ES-I3 (cell line): ENCODE measurements at regions not wholly inside any gene's neighbourhood (a gene's known extent, or its start where the extent isn't known, plus 50 kb on each side); places are given as distances from the start of the nearest gene placed in this dataset.

ENCODE experiments used
- H3K36me3 ChIP-seq: 2 replicates; pipeline ENCODE4 v1.6.1; 2013; ENCODE audit warnings: mild to moderate bottlenecking, low read length, control low read depth, moderate library complexity; ENCODE audit not compliant: insufficient read depth
- H3K4me1 ChIP-seq: 2 replicates; pipeline ENCODE4 v1.6.1; 2013; ENCODE audit warnings: mild to moderate bottlenecking, control low read depth, low read length; ENCODE audit not compliant: insufficient read depth
- H3K9ac ChIP-seq: 2 replicates; pipeline ENCODE4 v1.6.1; 2013; ENCODE audit warnings: low read depth, mild to moderate bottlenecking, low read length, moderate library complexity
- H3K9me3 ChIP-seq: 2 replicates; pipeline ENCODE4 v1.6.1; 2013; ENCODE audit warnings: mild to moderate bottlenecking, low read length, moderate library complexity; ENCODE audit not compliant: control insufficient read depth, insufficient read depth

DNA sequence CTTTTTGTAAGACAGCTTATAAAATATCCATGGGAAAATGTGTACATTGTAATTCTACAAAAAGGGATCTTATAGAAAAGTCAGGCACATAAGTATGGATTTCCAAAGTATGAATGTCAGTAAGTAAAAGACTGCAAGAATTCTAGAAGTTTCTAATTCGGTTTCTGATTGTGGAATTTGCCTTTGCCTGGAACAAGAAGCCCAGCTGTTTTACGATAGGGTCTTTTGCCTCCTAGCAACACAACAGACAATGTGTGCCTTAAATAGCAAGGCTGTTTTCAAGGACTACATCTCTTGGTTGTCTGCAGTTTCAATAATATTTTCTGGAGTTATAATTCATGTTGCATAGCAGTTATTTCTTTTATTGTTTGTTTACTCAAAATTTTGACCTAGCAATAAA, 312.9 kb downstream of the MTX2 start:
- Histone ChIP-seq H3K4me1 (peaks cover 12% of the 10 kb centered on the region; the same call in 1 of the 2 replicates), H3K36me3 (no peaks in the 10 kb centered on the region), H3K9me3 (no peaks in the 10 kb centered on the region; the same call in 1 of the 2 replicates), H3K9ac (no peak overlapping the region)

- H3K4me1 ChIP-seq = peaks cover 12% of the 10 kb centered on the region; the same call in 1 of the 2 replicates
- no peak overlapping the region for H3K9ac ChIP-seq
- no peaks in the 10 kb centered on the region for H3K36me3 ChIP-seq
- no peaks in the 10 kb centered on the region; the same call in 1 of the 2 replicates for H3K9me3 ChIP-seq
Observed at GRCh38 chr2:176582990-176583481, 313.8 kb downstream of the MTX2 start.

- peaks cover 12% of the 10 kb centered on the region; the same call in 1 of the 2 replicates for H3K4me1 ChIP-seq
- no peaks in the 10 kb centered on the region; the same call in 1 of the 2 replicates for H3K9me3 ChIP-seq
- H3K36me3 ChIP-seq = no peaks in the 10 kb centered on the region
- H3K9ac ChIP-seq = no peak overlapping the region
Observed at GRCh38 chr2:176583607-176584006, 314.4 kb downstream of the MTX2 start.

DNA sequence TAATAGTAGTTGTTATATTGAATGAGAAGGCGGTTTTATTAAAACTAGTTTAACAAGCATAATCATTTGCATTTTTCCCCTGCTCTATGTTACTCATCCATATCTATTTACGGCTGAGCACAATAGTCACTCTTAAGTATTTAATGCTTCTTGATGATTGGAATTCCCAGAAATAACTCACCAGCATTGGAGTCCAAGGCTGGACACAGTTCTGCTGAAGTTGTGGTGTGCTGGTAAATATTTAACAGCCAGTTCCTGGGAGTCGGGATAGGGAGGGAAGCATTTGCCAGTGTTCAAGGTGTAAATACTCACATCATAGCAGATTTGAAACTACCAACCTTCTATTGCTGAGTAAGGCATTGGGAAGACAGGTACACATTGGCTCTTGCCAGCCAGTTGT, 315.1 kb downstream of the MTX2 start:
- Histone ChIP-seq H3K36me3 (no peaks in the 10 kb centered on the region), H3K4me1 (peaks cover 12% of the 10 kb centered on the region; the same call in 1 of the 2 replicates), H3K9ac (no peak overlapping the region), H3K9me3 (no peaks in the 10 kb centered on the region; the same call in 1 of the 2 replicates)

DNA sequence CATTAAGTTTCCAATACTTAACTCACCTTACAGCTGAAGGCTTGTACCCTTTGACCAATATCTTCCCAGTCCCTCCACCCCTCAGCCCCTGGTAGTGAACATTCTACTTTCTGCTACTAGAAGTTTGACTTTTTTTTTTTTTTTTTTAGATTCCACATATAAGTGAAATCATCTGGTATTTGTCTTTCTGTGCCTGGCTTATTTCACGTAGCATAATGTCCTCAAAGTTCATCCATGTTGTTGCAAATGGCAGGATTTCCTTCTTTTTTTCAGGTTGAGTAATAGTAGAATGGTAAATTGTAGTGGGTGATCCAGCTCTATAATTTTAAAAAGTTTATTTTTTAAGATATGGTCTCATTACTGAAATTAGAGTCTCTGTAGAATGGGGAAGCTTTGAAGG, 316.0 kb downstream of the MTX2 start:
- H3K9me3 ChIP-seq = no peaks in the 10 kb centered on the region; the same call in 1 of the 2 replicates
- H3K36me3 ChIP-seq = no peaks in the 10 kb centered on the region
- no peak overlapping the region for H3K9ac ChIP-seq
- H3K4me1 ChIP-seq = peaks cover 12% of the 10 kb centered on the region; the same call in 1 of the 2 replicates

DNA sequence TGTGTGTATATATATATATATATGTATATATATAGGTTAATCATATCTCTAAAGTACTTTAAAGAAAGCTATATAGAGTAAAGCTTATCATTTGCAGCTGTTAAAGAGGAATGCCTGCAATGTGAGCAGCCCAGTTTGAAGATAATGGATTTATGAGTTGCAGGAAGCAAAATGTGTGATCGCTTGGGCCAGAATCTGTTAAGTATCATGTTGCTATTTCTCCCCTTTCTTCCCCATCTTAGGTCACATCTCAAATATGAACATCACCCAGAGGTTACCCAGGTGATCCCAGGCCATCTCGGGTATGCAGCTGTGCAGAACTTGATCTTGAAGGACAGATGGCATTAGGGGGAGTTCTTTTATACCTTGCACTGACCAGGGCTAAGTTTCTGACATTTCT, 316.5 kb downstream of the MTX2 start:
- no peak overlapping the region for H3K9ac ChIP-seq
- no peaks in the 10 kb centered on the region; the same call in 1 of the 2 replicates for H3K9me3 ChIP-seq
- peaks cover 12% of the 10 kb centered on the region; the same call in 1 of the 2 replicates for H3K4me1 ChIP-seq
- no peaks in the 10 kb centered on the region for H3K36me3 ChIP-seq

- H3K9me3 ChIP-seq = no peaks in the 10 kb centered on the region
- H3K4me1 ChIP-seq = no peaks in the 10 kb centered on the region
- H3K9ac ChIP-seq = no peak overlapping the region
- H3K36me3 ChIP-seq = no peaks in the 10 kb centered on the region
Observed at GRCh38 chr2:176589287-176589686, 320.0 kb downstream of the MTX2 start.

- Histone ChIP-seq H3K9me3 (no peaks in the 10 kb centered on the region), H3K9ac (no peak overlapping the region), H3K36me3 (no peaks in the 10 kb centered on the region), H3K4me1 (no peaks in the 10 kb centered on the region)
Observed at GRCh38 chr2:176589825-176590440, 320.7 kb downstream of the MTX2 start.

DNA sequence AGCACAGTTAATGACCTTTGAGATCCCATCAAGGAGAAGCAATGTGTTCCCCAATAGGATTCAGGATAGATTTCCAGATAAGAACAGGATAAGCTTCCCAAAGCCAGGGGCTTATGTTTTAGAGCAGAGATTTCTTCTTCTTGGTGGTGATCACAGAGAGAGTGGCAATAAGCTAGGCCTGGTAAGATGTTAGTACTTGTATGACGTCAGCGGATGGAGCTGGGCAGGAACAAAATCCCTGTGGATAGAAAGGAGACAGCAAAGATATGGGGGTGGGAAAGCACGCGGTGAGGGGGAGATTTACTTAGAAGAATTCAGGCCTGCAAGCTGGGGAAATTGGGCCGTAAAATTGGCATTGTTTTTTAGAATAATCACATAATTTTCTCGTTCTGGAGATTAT, 323.0 kb downstream of the MTX2 start:
- H3K9ac ChIP-seq = no peak overlapping the region
- no peaks in the 10 kb centered on the region for H3K9me3 ChIP-seq
- H3K4me1 ChIP-seq = no peaks in the 10 kb centered on the region
- no peaks in the 10 kb centered on the region for H3K36me3 ChIP-seq

DNA sequence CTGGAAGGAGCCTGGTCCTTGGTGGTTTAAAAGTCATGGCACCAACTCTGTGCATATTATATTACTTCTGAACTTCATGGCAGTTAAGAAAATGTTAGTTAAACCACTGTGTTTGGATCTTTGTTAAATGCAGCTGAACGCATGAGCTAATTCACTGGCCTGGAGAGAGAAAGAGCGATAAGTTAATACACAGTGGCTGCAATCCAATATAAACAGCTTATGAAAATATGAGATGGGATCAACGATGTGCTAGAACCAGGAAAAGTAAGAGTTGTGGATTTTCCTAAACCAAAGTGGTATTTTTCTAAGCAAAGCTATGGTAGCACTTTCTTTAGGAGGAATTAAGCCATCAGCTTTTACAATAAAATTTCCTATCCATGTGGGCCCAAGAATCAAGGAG, 326.7 kb downstream of the MTX2 start:
- Histone ChIP-seq H3K9ac (no peak overlapping the region), H3K36me3 (no peaks in the 10 kb centered on the region), H3K4me1 (peaks cover 14% of the 10 kb centered on the region; the same call in 1 of the 2 replicates), H3K9me3 (no peaks in the 10 kb centered on the region)

DNA sequence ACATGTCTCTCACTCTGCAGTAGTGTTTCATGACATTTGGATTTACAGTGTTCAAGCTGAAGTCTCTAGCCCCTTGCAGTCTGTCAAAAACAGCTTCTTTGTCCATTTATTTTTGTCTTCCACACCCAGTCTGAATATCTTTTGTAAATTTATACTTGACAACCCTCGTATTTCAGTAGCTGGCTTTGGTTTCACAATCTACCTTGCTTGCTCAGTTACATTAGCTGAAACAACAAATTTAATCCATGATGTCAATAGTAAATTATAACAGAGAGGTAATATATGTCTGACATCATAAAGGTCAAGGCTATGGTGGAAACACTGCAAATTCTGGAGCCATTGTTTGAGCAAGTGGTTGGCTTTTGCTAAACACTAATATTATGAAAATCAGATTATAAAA, 328.7 kb downstream of the MTX2 start:
- Histone ChIP-seq H3K9me3 (no peaks in the 10 kb centered on the region), H3K36me3 (no peaks in the 10 kb centered on the region), H3K9ac (no peak overlapping the region)

DNA sequence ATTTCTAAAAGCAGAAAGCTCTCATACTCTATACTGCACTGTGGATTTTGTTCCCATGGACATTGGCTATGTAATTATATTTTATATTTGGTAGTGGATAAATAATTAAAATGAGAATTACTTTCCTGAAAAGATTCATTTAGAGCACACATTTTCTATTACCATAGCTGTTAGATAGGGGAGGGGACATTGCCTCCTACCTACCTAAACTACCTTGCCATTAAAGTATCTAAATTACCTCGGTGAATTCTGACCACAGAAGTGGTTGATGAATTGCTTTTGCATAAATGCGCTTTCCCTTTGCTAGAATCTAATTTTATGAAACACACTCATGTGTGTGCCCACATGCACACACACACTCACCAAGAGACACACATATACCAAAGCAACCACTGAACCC, 329.1 kb downstream of the MTX2 start:
- H3K4me1 ChIP-seq = peaks cover 14% of the 10 kb centered on the region; the same call in 1 of the 2 replicates
- no peak overlapping the region for H3K9ac ChIP-seq
- no peaks in the 10 kb centered on the region for H3K9me3 ChIP-seq
- no peaks in the 10 kb centered on the region for H3K36me3 ChIP-seq

More for the DNA sequence above, 328.7 kb downstream of the MTX2 start:
- H3K4me1 ChIP-seq = peaks cover 14% of the 10 kb centered on the region; the same call in 1 of the 2 replicates

GRCh38 chr2:176599796-176600485, 330.7 kb downstream of the MTX2 start:
- H3K9ac ChIP-seq = no peak overlapping the region
- no peaks in the 10 kb centered on the region for H3K36me3 ChIP-seq
- no peaks in the 10 kb centered on the region for H3K9me3 ChIP-seq

GRCh38 chr2:176601066-176601465, 331.8 kb downstream of the MTX2 start:
- Histone ChIP-seq H3K4me1 (peaks cover 14% of the 10 kb centered on the region; the same call in 1 of the 2 replicates), H3K9me3 (no peaks in the 10 kb centered on the region), H3K9ac (no peak overlapping the region), H3K36me3 (no peaks in the 10 kb centered on the region)

More at GRCh38 chr2:176599796-176600485, 330.7 kb downstream of the MTX2 start:
- peaks cover 14% of the 10 kb centered on the region; the same call in 1 of the 2 replicates for H3K4me1 ChIP-seq

GRCh38 chr2:176612036-176612435, 342.8 kb downstream of the MTX2 start:
- Histone ChIP-seq H3K36me3 (no peaks in the 10 kb centered on the region), H3K9ac (no peak overlapping the region), H3K4me1 (no peaks in the 10 kb centered on the region), H3K9me3 (no peaks in the 10 kb centered on the region)
